ENCODE measurements at regions not wholly inside any gene's neighbourhood (a gene's known extent, or its start where the extent isn't known, plus 50 kb on each side); places are given as distances from the start of the nearest gene placed in this dataset.

- no peak for TF ChIP-seq STAT3 (IDR thresholded peaks at IDR 0.05; ENCODE audit: low read depth, low read length)
These were observed 92.1 kb upstream of the ANKRD50 start (continued) for GRCh38 chr4:124804584-124804983.

DNA sequence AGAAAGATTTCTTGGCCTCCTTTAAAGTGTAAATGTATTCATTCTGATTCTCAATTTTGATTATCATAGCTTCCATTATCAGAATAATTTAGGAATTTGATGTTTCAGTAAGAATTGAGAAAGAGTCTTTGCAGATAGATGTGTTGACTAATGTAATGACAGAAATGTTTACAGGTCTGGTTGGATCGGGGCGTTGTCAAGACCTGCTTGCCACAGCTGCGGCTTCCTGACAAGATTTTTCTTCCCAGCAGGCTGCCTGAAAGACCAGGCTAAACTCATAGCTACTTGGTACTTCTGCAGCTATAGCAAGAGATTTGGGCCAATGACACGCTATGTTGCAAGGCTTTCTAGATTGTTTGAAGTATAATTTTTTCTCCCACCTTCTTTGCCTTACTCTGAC, 91.5 kb upstream of the ANKRD50 start:
- FAIRE-seq (no peak), DNase-seq (ENCODE audit: low read depth, low spot score) (no peak), ATAC-seq (no peak)
- POLR2A ChIA-PET = no interaction called here
- no peaks in the 10 kb centered on the region for H3K9me3 ChIP-seq (replicated peaks; ENCODE audit: control insufficient read depth, insufficient read depth, low read length)
- SMC1A ChIA-PET (ENCODE audit: uncharacterized antibody, unreplicated experiment) = no interaction called here
- BruUV-seq (replicated peaks) = no TSS peak
- CTCF ChIA-PET = interaction anchor here (1.4 kb wide), 1 partner anchor 11 kb away, joined by 3 read pairs; no protein-coding TSS in a partner anchor
- no peak for TF ChIP-seq BHLHE40 (IDR thresholded peaks at IDR 0.05; ENCODE audit: borderline replicate concordance in 1 of 2, low read depth in 2 of 2, low read length in 1 of 2)
- TF ChIP-seq ZBED1 (IDR thresholded peaks at IDR 0.05; ENCODE audit: borderline replicate concordance) = no peak
- TF ChIP-seq SUZ12 (IDR thresholded peaks at IDR 0.05; ENCODE audit: unreplicated experiment) = no peak
- TF ChIP-seq WRNIP1 (IDR thresholded peaks at IDR 0.05; ENCODE audit: borderline replicate concordance, low read depth, low read length) = no peak
- TF ChIP-seq NR2C2 (IDR thresholded peaks at IDR 0.05; ENCODE audit: borderline replicate concordance, control insufficient read depth, insufficient read length, low read depth) = no peak
- no peak for TF ChIP-seq EGR1 (IDR thresholded peaks at IDR 0.05; ENCODE audit: borderline replicate concordance in 1 of 2, low read depth in 2 of 2, low read length in 2 of 2)
- TF ChIP-seq ZNF384 (IDR thresholded peaks at IDR 0.05; ENCODE audit: borderline replicate concordance, low read depth, low read length) = no peak
- no peak for TF ChIP-seq ESRRA (IDR thresholded peaks at IDR 0.05; ENCODE audit: low read length)
- TF ChIP-seq E2F4 (IDR thresholded peaks at IDR 0.05; ENCODE audit: low read depth, low read length) = no peak
- TF ChIP-seq ZBTB33 (IDR thresholded peaks at IDR 0.05) = no peak
- TF ChIP-seq MXI1 (IDR thresholded peaks at IDR 0.05; ENCODE audit: low read depth, low read length) = no peak
- no peak for TF ChIP-seq TCF12 (IDR thresholded peaks at IDR 0.05; ENCODE audit: low read depth, low read length)
- no peak for TF ChIP-seq MYB (IDR thresholded peaks at IDR 0.05; ENCODE audit: borderline replicate concordance, low read depth, low read length)
- TF ChIP-seq ATF3 (IDR thresholded peaks at IDR 0.05; ENCODE audit: borderline replicate concordance, extremely low read depth, low read depth, low read length) = no peak
- TF ChIP-seq EED (IDR thresholded peaks at IDR 0.05; ENCODE audit: low read depth) = no peak
- no peak for TF ChIP-seq TCF7 (IDR thresholded peaks at IDR 0.05; ENCODE audit: borderline replicate concordance)
- H3K9ac ChIP-seq (ENCODE audit: control insufficient read depth, insufficient read depth, low read length) = no peak overlapping the region
- in situ Hi-C loops (cut with MboI) (no loop called here), intact Hi-C loops (cut with micrococcal nuclease; ENCODE audit: unreplicated experiment) (no loop called here)
- H3K4me3 ChIP-seq = no peak overlapping the region
- H4K20me1 ChIP-seq (ENCODE audit: control insufficient read depth, insufficient read depth) = no peaks in the 10 kb centered on the region
- no peak overlapping the region for H3K27ac ChIP-seq (ENCODE audit: control insufficient read depth, insufficient read depth)
- no peaks in the 10 kb centered on the region for H3K4me1 ChIP-seq (ENCODE audit: control insufficient read depth, insufficient read depth, low read length)
- H3K36me3 ChIP-seq (ENCODE audit: control insufficient read depth in 2 of 2, insufficient read depth in 2 of 2, low read length in 1 of 2) = no peaks in the 10 kb centered on the region
- H3K27me3 ChIP-seq (replicated peaks in 1 of 2; ENCODE audit: control insufficient read depth in 2 of 2, insufficient read depth in 2 of 2, low read length in 1 of 2) = no peaks in the 10 kb centered on the region
- H2AFZ ChIP-seq (ENCODE audit: control insufficient read depth, low read depth, low read length) = no peak overlapping the region
- RAD21 ChIA-PET (ENCODE audit: unreplicated experiment) = no interaction called here
- no peak overlapping the region for H3K4me2 ChIP-seq (ENCODE audit: control insufficient read depth, insufficient read depth)
- WGBS (ENCODE audit: insufficient coverage, insufficient replicate concordance, low lambda C conversion rate, missing lambda C conversion rate) = 48% methylated on average over 4 of the region's 4 CpGs
- H3K79me2 ChIP-seq (ENCODE audit: control insufficient read depth, insufficient read depth, low read length) = no peaks in the 10 kb centered on the region

Measured in GM12878 (cell line).